GM19438 (cell line): ENCODE measurements at regions not wholly inside any gene's neighbourhood (a gene's known extent, or its start where the extent isn't known, plus 50 kb on each side); places are given as distances from the start of the nearest gene placed in this dataset.

Experiments
- ATAC-seq: cut with Tn5 transposase; IDR thresholded peaks from one replicate; pipeline ENCODE4 v1.9.1; 2021; ENCODE audit warnings: low read depth; ENCODE audit not compliant: unreplicated experiment

DNA sequence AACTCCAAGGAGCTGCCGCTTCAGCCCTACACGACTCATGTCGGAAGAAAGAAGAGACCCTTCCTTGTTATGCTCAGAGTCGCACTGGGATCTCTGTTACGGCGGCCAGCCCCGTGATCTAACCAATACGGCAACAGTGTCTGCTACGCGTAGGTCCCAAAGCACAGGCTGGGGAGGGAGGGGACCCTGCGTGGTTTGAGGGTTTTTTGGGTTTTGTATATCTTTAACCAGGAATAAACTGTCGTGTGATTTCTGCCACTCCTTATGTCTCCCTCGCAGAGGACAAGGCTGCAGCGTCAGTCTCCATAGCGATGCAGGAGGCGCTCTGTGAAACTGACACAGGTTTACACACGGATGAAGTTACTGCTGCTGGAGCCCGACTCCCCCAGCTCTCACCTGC is 60.0 kb upstream of the DIO3 start:
- no peak for ATAC-seq

DNA sequence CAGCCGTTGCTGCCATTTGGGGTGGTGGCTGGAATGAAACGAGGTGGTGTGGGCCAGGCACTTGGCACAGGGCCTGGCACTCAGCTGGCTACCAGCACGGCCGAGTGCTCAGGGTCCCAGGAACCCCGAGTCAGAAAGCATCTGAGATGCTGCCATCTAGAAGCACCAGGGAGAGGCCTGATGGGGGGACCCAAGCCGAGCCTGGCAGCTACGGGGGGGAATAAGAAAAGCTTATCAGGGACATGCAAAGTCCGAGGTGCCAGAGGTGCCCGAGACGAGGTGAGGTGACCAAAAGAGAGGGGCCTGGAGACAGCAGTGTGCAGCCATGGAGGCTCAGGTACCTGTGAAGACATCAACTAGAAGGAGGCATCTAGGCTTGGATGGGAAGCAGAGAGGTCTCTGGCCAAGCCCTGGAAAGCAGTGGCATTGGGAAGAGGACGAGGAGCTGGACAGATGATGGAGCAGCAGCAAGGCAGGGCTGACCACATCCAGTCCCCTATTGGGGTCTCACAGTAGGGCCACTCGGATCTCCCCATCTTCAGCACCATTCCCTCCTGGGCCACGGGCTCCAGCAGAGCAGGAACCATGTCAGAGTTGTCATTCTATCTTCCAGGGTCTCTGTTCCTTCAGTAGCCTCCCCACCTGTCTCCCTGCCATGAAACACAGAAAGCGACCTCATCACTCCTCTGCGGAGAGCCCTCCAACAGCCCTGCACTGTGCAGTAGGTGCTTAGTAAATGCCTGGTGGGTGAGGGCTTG is 59.3 kb upstream of the DIO3 start:
- no peak for ATAC-seq

DNA sequence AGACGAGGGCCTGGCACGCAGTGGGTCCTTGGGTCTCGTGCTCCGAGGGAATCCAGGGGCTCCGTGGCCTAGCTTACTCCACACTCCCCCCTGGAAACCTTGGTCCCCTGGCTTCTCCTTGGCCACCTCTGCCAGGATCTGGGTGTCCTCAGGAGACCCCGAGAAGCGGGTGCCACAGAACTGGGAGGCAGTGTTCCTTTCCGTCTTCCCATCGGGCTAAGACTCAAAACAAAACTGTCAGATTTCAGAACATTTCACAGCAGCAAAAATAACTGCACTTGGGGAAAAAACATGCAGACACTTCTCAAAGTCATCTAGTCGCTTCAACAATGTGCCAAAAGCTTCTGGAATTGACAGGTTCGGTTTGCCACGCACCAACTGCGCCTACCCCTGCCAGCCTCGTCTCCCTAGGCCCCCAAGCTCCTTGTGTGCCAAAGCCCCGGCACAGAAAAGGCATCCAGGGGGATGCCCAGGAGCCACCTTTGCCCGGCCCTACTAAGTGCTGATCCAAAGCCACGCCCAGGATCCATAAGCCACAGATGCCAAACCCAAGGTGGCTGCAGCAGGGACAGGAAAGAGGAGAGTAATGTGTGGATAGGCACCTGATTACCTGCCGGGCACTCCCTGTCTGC is 58.4 kb upstream of the DIO3 start:
- no peak for ATAC-seq

DNA sequence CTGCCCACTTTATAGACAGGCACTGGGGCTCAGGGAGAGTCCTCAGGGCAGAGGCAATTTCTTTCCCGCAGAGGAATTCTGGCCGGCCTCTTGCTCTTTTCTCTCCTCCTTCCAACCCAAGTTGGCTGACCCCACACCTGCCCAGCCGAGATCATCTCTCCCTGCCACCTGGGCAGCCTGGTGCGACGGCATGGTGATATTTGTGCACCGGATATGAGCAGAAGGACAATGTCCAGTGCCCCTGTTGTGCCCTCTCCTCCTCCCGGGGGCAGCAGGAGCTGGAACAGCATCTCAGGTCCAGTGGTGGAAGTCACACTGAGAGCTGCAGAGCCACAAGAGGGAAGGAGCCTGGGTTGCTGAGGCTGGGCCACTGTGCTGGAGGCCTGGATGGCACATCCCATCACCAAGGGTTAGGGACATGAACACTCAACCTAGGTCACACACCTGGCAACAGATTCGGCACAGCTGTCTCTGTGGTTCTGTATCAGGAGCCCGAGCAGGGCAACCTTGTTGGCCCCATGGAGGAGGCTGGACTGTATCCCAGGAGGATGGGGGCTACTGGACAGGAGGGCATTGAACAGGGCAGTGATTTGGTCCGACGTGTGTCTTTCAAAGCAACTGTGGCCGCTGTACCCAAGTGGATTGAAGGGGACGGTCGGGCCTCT is 57.7 kb upstream of the DIO3 start:
- no peak for ATAC-seq

DNA sequence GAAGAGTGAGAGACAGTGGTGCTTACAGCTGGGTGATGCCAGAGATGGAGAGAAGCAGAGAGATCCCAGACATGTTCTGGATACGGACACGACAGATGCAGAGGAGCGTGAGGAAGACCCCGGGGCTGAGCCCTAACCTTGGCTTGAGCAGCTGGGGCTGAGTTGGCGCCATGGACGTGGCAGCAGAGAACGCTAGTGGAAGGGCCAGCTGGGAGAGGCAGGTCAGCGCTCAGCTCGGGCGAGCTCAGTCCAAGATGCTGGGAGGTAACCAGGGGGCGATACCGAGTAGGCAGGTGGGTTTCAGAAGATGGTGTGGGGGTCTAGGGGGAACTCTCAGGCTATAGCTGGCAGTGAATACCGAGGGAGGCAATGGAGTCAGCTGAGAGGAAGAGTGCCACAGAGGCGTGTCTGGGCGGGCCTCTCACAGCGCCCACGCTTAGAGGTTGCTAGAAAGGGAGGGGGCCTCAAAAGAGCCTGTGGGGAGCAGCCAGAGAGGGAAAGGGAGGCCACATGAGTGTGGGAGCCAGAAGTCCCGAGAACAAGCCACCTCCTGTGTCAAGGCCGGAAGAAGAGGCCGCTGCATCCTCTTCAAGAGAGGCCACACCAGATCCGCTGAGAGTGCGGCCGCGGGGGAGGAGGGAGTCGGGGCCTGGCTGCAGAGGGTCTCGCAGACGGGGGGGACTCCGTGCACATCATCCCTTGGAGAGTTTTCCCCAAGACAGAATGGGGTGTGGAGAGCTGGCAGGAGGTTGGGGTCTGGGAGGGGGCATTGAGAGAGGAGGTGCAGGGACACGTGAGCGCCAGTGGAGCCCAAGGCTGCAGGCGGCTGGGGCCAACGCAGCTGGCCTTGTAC is 57.0 kb upstream of the DIO3 start:
- ATAC-seq = no peak

DNA sequence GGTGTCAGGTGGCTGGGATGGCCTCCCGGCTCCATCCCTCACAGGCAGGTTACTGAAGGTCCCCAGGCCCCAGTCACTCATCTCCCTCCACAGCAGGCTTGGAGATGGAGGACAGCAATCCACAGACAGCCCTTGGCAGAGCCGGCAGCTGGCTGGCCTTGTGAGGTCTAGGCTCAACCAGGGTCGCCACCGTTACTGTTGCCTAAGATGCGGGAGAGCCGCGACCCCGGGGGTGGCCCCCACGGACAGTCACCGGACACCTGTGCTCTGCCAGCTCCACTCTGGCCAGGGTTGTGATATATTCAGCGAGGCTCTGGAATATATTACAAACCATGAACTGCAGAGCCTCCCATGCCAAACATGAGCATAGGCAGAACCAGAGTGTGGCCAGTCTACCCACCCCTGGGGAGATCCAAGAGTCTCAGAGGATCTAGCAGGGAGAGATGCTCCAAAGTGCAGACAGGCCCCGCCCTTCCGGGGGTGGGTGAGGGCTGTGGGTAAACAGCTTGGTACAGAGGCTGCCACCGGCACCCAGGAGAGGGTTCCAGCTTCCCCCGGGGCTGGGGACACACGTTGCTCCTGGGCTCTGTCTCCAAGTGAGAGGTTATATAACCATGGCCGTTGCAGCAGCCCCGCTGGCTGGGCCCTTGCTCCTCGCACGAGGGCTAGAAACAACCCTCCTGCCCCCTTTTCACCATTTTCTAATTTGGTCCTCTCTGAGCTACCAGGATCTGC is 55.9 kb upstream of the DIO3 start:
- no peak for ATAC-seq

DNA sequence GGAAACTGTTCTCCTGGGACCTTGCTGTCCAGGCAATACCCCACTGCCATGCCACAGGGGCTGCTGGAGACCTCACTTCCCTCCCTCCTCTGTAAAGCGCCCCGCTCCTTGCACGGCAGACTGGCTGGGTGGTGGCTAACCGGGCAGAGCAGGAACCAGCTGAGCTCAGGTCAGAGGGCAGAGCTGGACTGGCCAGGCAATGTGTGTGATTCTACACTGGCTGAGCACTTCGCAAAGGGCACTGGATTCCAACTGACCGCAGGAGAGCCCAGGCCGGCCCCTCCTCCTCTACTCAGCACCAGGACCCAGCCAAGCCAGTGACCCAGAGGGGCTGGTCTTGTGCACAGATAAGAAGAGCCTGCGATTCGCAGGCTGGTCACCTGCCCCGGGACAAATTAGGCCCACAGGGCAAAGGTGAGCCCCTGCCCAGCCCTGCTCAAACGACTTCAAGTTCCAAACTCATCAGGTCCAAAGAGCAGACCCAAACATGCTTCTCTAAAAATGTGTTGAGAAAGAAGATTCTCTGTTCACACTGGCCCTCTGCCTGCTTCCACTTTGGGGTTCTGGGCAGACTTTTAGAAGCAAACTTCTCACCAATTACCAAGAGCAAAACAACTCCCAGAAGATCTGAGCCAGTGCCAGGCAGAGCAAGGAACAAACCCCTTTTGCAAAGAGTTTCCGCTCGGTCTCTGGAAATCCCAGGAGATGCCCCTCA is 54.9 kb upstream of the DIO3 start:
- ATAC-seq = no peak

DNA sequence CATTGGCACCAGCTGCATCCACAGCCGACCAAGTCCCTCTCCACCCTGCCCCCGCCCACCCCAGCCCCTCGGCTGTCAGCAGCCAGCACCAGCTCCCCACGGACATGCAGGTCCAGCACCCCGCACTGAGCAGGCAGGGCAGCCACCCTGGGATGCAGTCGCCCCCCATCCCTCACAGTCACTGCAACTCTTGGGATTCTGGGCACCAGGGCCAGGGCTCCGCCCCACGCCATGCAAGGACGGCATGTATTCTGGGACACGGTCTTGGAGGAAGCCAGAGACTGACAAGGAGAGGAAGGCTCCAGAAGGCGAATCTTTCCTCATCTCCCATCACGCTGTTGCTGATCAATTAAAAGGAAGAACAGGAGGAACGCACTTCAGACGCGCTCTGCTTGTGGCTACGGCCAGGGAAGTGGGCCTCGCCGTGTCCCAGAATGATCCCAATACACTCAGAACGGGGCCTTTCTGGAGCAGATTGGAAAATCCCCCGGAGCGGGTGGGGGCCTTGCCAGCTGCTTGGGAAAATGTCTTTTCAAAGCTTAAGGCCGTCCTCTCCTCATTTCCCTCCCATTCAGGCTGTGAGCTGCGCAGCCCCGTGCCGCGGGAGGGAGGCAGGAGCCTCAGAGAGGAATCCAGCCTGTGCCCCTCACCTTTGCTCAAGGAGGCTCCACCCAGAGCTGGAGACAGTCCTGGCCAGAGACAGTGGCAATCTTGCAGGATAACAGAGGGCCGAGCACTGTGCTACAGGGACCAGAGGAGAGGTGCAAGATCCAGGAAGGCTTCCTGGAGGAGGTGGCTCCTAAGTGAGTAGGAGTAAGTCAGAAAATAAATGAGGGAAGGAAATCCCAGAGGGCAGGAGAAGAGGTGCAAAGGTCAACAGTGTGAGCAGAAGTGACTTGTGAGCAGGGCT is 54.1 kb upstream of the DIO3 start:
- ATAC-seq = no peak

DNA sequence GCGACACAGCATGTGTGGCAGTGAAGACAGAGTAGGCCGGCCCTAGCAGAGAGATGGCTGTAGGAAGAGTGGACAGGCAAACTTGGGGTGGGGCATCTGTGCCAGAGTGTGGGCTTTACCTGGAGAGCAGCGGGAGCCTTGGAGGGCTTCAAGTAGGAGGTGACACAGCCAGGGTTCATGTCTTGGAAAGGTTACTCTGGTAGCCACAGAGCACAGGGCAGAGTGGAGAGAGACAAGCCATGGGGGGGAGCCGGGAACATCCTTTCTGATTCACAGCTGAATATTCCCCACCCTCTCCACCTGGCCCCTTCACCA is 53.5 kb upstream of the DIO3 start:
- ATAC-seq = no peak

DNA sequence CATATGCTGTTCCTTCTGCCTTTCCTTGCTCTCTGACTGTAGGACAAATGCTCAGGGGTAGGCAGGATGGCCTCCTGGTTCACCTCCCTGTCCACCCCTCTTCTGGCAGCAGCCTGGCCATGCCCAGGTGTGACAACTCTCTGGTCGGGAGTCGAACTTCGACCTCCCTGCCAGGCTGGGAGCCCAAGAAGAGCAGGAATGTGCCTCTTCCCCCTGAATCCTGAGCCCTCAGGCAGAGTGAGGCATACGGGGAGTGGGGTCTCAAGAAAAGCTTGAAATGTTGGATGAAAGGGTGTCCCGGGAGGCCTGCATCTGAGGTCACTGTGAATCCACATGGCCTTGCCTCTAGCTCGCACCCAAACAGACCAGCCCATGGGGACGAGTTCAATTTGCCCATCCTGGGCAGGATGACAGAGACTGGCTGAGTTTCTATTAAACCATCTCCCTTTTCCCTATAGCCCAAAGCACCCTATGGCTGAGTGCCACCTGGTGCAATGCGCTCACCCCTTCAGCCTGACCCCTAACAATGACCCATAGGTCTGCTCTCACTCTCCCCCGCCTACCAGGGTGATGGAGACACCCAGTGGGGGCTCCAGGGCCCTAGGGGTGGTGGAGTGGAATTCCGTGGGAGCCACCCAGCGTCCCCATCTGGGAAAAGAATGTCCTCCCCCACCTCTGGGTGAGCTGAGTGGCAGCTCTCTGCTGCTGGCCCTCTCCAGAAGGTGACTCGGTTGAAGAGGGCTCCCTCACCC is 52.9 kb upstream of the DIO3 start:
- ATAC-seq = no peak

DNA sequence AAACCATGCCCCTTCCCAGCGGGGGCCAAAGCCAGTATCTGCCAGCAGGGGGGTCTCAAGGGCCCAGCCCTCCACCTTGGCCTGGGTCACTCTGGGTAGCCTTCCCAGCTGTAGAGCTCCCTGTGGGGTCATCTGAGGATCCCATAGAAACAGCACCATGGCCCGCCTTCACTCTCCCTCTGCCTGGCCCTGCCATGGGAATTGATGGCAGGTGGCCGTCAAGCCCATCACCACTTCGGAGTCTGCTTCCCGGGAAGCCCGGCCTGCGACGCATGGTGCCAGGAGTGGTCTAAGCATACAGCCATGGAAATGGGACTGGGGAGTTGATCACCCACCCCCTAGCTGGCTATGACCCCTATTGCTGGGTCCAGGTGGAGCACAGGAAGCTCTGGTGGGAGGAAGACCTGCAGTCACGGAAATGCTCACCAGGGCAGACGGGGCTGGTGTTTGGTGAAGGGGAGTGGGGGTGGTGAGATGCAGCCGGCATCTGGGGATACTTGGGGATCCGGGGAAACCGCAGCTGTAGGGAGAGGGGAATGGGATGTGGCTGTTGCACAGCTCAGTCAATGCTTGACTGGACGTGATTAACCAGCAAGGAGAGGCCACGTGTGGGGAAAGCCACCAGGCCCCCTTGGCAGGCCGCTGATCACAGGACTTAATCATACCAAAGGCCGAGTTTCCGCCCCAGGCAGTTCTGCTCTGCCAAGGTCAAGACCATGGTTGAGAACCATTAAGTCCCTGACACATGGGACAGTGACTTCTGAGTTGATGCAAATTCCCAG is 52.2 kb upstream of the DIO3 start:
- ATAC-seq = no peak

DNA sequence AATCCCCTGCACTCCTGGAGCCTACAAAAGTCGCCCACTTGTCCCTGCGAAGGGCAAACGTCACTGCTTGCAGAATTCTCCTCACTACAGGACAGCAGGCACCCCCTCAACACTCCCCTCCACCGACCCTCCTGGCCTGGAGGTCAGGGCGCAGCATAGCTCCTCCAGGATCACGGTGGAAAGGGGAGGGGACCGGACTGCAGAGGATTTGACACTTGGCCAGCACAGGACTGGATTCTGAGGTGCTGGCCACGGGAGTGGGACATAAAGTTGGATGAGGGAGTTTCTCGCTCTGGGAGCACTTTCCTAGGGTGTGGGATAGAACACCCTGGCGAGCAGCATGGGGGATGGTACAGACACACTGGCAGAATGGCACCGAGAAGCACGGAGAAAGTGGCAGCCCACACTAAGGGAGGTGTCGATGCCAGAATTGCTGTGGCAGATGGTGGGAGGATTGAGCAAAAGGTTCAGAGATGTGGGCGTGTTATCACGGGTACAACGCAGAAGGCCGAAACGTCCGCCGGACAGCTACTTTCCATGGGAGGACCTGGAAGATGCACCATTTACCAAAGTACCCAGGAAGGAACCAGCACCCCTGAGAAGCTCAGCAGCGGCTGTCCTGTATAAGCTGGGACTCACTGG is 51.4 kb upstream of the DIO3 start:
- no peak for ATAC-seq

DNA sequence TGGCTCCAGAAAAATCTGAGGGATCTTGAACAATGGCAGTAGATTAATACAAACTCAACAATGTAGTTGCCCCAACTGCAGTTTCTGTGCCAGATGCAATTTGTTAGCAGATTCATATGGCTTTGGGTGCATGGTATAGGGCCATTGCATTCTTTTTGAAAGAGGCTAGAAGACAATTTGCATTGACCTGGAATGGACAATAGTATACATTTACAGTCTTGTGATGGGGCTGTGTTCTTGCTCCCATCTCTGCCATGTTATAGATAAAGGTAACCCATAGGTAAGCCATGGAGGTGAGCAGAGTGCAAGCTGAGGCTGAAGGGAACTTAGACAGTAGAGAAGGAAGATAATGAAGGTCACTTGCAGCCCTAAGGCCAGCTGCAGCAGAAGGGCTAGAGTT is 50.1 kb upstream of the DIO3 start:
- ATAC-seq = no peak
